Karpas-422 (cell line): ENCODE measurements at regions not wholly inside any gene's neighbourhood (a gene's known extent, or its start where the extent isn't known, plus 50 kb on each side); places are given as distances from the start of the nearest gene placed in this dataset.

Source experiments
- DNase-seq: peaks from one replicate; pipeline ENCODE4 v3.0.0-alpha.2; 2015
- H2AFZ ChIP-seq: fragments of 200-600 bp; sonication (generic); 2 replicates; pipeline ENCODE4 v1.6.1; 2014; ENCODE audit warnings: antibody characterized with exemption, low read length, mixed read lengths
- H3K27ac ChIP-seq: fragments of 200-600 bp; sonication (generic); 2 replicates; pipeline ENCODE4 v1.5.1; 2014; ENCODE audit warnings: mild to moderate bottlenecking, low read length, moderate library complexity
- H3K27me3 ChIP-seq: fragments of 200-600 bp; sonication (generic); 2 replicates; pipeline ENCODE4 v1.6.1; 2014; ENCODE audit warnings: low read length, mixed read lengths
- H3K36me3 ChIP-seq: fragments of 200-600 bp; sonication (generic); 2 replicates; pipeline ENCODE4 v1.6.1; 2014; ENCODE audit warnings: low read length, mixed read lengths; ENCODE audit not compliant: insufficient read depth
- H3K4me1 ChIP-seq: fragments of 200-600 bp; sonication (generic); 2 replicates; pipeline ENCODE4 v1.6.1; 2014; ENCODE audit warnings: mild to moderate bottlenecking, low read length, mixed read lengths
- H3K4me2 ChIP-seq: fragments of 200-600 bp; sonication (generic); 2 replicates; pipeline ENCODE4 v1.6.1; 2014; ENCODE audit warnings: low read length, low read depth, mild to moderate bottlenecking; ENCODE audit not compliant: poor library complexity, severe bottlenecking
- H3K4me3 ChIP-seq: fragments of 200-600 bp; sonication (generic); 2 replicates; pipeline ENCODE4 v1.5.1; 2014; ENCODE audit warnings: mild to moderate bottlenecking, antibody characterized with exemption, low read length, mixed read lengths
- H3K79me2 ChIP-seq: fragments of 200-600 bp; sonication (generic); 2 replicates; pipeline ENCODE4 v1.6.1; 2014; ENCODE audit warnings: mild to moderate bottlenecking, low read length, mixed read lengths
- H3K9ac ChIP-seq: fragments of 200-600 bp; sonication (generic); 2 replicates; pipeline ENCODE4 v1.6.0; 2014; ENCODE audit warnings: low read length
- H3K9me2 ChIP-seq: fragments of 200-600 bp; sonication (generic), shearing (Covaris generic); replicated peaks from 2 replicates; pipeline ENCODE4 v1.6.0; 2014; ENCODE audit warnings: mild to moderate bottlenecking, low read length, moderate library complexity; ENCODE audit not compliant: insufficient read depth
- H3K9me3 ChIP-seq: fragments of 300-700, 200-600 bp; sonication (generic); 2 replicates; pipeline ENCODE4 v1.6.1; 2014; ENCODE audit warnings: low read length, mixed read lengths
- H4K20me1 ChIP-seq: fragments of 200-600 bp; sonication (generic); 2 replicates; pipeline ENCODE4 v1.6.1; 2014; ENCODE audit warnings: mild to moderate bottlenecking, antibody characterized with exemption, low read length, low read depth; ENCODE audit not compliant: insufficient read depth

DNA sequence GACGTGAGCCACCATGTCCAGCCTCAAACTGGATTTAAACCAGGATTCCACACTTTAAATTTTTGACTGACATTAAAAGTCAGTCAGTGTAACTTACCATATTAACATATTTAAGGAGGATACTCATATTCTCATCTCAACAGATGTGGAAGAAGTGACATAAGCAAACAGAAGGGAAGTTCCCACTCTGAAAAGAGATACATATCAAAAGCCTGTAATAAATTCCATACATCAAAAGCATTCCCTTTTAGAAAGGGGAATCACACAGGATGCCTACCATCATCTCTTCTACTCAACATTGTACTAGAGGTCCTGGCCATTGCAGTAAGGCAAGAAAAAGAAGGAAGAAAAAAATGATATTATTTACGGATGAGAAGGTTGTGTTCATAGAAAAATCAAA lies 618.2 kb upstream of the DIPK2B start:
- Histone ChIP-seq H3K9ac (no peak overlapping the region), H3K27ac (no peak overlapping the region), H3K4me3 (no peak overlapping the region), H3K9me2 (no peaks in the 10 kb centered on the region), H4K20me1 (no peaks in the 10 kb centered on the region), H3K9me3 (no peaks in the 10 kb centered on the region), H3K27me3 (no peaks in the 10 kb centered on the region), H2AFZ (no peak overlapping the region), H3K79me2 (no peaks in the 10 kb centered on the region), H3K4me1 (no peaks in the 10 kb centered on the region), H3K4me2 (no peak overlapping the region), H3K36me3 (no peaks in the 10 kb centered on the region)
- no peak for DNase-seq

DNA sequence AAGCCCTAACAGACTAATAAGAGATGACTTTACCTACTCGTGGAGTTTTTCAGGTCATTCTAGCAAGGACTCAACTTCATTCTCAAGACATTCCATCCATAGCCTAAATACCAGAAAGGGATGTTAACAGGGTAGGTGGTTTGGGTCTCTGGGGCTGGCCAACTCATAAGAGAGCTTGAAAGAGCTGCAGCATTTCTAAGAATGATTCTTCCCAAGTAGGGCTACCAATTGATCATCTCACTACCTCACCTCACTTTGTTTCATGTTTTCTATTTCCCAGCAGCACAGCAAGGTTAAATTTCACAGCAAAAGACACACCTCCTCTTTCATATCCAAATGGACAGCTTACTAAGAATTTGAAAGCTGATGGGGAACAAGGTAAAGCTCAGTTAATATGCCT lies 614.8 kb upstream of the DIPK2B start:
- no peaks in the 10 kb centered on the region for H3K27me3 ChIP-seq
- no peaks in the 10 kb centered on the region for H3K79me2 ChIP-seq

GRCh38 chrX:45811326-45811725 lies 610.6 kb upstream of the DIPK2B start:
- no peak overlapping the region for H3K4me2 ChIP-seq
- no peak overlapping the region for H3K9ac ChIP-seq

More for the DNA sequence above, 614.8 kb upstream of the DIPK2B start:
- no peak overlapping the region for H3K27ac ChIP-seq
- no peaks in the 10 kb centered on the region for H4K20me1 ChIP-seq
- no peak overlapping the region for H2AFZ ChIP-seq
- no peak overlapping the region for H3K4me3 ChIP-seq
- H3K9me2 ChIP-seq = no peaks in the 10 kb centered on the region
- H3K9me3 ChIP-seq = no peaks in the 10 kb centered on the region
- H3K36me3 ChIP-seq = no peaks in the 10 kb centered on the region
- H3K9ac ChIP-seq = no peak overlapping the region
- H3K4me2 ChIP-seq = no peak overlapping the region
- no peak for DNase-seq
- H3K4me1 ChIP-seq = no peaks in the 10 kb centered on the region

GRCh38 chrX:45807572-45808425 lies 607.1 kb upstream of the DIPK2B start:
- Histone ChIP-seq H3K4me3 (no peak overlapping the region), H3K9me2 (no peaks in the 10 kb centered on the region), H3K79me2 (no peaks in the 10 kb centered on the region), H3K36me3 (no peaks in the 10 kb centered on the region), H3K9ac (no peak overlapping the region), H3K4me1 (no peaks in the 10 kb centered on the region), H3K4me2 (no peak overlapping the region), H3K27me3 (no peaks in the 10 kb centered on the region), H3K9me3 (no peaks in the 10 kb centered on the region), H2AFZ (no peak overlapping the region), H4K20me1 (no peaks in the 10 kb centered on the region), H3K27ac (no peak overlapping the region)
- no peak for DNase-seq

More at GRCh38 chrX:45811326-45811725, 610.6 kb upstream of the DIPK2B start:
- no peak overlapping the region for H2AFZ ChIP-seq
- no peak for DNase-seq
- no peaks in the 10 kb centered on the region for H3K36me3 ChIP-seq
- no peaks in the 10 kb centered on the region for H3K9me2 ChIP-seq
- no peaks in the 10 kb centered on the region for H3K27me3 ChIP-seq
- no peaks in the 10 kb centered on the region for H4K20me1 ChIP-seq
- no peaks in the 10 kb centered on the region for H3K9me3 ChIP-seq
- no peak overlapping the region for H3K27ac ChIP-seq
- no peak overlapping the region for H3K4me3 ChIP-seq
- no peaks in the 10 kb centered on the region for H3K4me1 ChIP-seq
- H3K79me2 ChIP-seq = no peaks in the 10 kb centered on the region

DNA sequence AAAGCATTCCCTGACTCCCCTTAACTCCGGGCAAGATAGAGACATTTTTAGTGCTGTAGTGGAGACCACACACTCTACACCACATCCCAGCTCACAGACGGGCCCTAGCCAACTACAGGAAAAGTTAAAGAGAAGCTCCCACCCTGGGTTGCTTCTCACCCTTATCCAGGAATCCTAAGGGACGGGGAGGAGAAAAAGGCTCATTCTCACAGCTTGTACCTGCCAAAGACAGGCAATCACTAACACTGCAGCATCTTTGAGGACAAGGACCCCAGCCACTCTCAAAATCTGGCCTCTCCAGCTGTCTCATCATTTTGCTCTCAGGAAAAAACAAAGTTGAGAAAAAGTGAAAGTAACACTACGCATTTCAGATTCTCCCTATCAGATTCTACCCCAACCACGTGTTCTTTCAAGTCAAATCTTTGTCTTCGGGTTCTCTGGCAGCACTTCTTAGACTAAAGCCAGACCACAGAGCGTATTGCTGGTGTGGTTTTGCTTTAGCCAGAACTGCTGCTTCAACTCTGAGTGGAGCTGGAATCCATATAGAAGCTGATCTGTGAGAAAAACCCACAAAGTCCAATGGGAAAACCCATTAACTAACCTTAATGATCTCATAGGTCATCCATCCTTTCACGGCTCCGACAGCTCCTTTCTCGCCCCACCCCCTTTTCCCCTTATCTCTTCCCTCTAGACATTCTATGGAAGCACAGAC lies 605.9 kb upstream of the DIPK2B start:
- Histone ChIP-seq H3K4me1 (no peaks in the 10 kb centered on the region), H3K36me3 (no peaks in the 10 kb centered on the region), H2AFZ (0 out of 2 replicates have a peak overlapping the region, but pooled peaks have one; percentile 17), H4K20me1 (no peaks in the 10 kb centered on the region), H3K27ac (no peak overlapping the region), H3K9me2 (no peaks in the 10 kb centered on the region), H3K9ac (no peak overlapping the region), H3K4me3 (no peak overlapping the region), H3K27me3 (no peaks in the 10 kb centered on the region), H3K79me2 (no peaks in the 10 kb centered on the region), H3K9me3 (no peaks in the 10 kb centered on the region), H3K4me2 (peak overlapping the region; percentile 24)
- no peak for DNase-seq

- no peaks in the 10 kb centered on the region for H3K36me3 ChIP-seq
- no peak overlapping the region for H3K4me3 ChIP-seq
- no peaks in the 10 kb centered on the region for H4K20me1 ChIP-seq
- no peaks in the 10 kb centered on the region for H3K27me3 ChIP-seq
- no peaks in the 10 kb centered on the region for H3K9me3 ChIP-seq
- no peak overlapping the region for H3K27ac ChIP-seq
- H3K4me2 ChIP-seq = no peak overlapping the region
- H3K9ac ChIP-seq = no peak overlapping the region
- no peaks in the 10 kb centered on the region for H3K4me1 ChIP-seq
- DNase-seq = no peak
- no peaks in the 10 kb centered on the region for H3K79me2 ChIP-seq
- no peaks in the 10 kb centered on the region for H3K9me2 ChIP-seq
- no peak overlapping the region for H2AFZ ChIP-seq
Measured at GRCh38 chrX:45804276-45804675, 603.6 kb upstream of the DIPK2B start.

GRCh38 chrX:45803383-45803921 lies 602.8 kb upstream of the DIPK2B start:
- H3K79me2 ChIP-seq = no peaks in the 10 kb centered on the region
- H3K27ac ChIP-seq = no peak overlapping the region
- no peaks in the 10 kb centered on the region for H3K9me3 ChIP-seq
- DNase-seq = no peak
- H3K4me2 ChIP-seq = no peak overlapping the region
- no peaks in the 10 kb centered on the region for H3K27me3 ChIP-seq
- no peaks in the 10 kb centered on the region for H3K4me1 ChIP-seq
- no peaks in the 10 kb centered on the region for H4K20me1 ChIP-seq
- no peaks in the 10 kb centered on the region for H3K9me2 ChIP-seq
- H3K36me3 ChIP-seq = no peaks in the 10 kb centered on the region
- H3K9ac ChIP-seq = no peak overlapping the region
- H2AFZ ChIP-seq = no peak overlapping the region
- H3K4me3 ChIP-seq = no peak overlapping the region

DNA sequence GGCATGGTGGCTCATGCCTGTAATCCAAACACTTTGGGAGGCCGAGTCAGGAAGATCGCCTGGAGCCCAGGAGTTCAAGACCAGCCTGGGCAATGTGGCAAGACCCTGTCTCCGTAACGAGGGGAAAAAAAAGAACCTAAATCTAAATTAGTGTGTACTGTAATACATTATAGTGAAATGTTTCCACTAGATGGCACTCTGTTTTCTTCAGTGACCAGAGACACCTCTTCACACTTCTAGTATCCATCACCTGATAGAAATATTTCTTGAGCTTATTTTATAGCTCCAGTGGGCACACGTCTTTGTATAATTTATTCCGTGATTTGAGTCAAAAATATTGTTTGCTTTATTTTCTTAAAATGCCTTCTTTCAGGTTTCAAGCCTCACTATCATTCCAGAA lies 600.9 kb upstream of the DIPK2B start:
- H3K9me3 ChIP-seq = no peaks in the 10 kb centered on the region
- H3K79me2 ChIP-seq = no peaks in the 10 kb centered on the region
- H2AFZ ChIP-seq = no peak overlapping the region
- no peak overlapping the region for H3K4me2 ChIP-seq
- H3K4me3 ChIP-seq = no peak overlapping the region
- H3K9ac ChIP-seq = no peak overlapping the region
- no peaks in the 10 kb centered on the region for H3K4me1 ChIP-seq
- H3K9me2 ChIP-seq = no peaks in the 10 kb centered on the region
- no peaks in the 10 kb centered on the region for H3K36me3 ChIP-seq
- no peaks in the 10 kb centered on the region for H4K20me1 ChIP-seq
- H3K27me3 ChIP-seq = no peaks in the 10 kb centered on the region
- DNase-seq = peak; percentile 79
- no peak overlapping the region for H3K27ac ChIP-seq
